ENCODE measurements at regions not wholly inside any gene's neighbourhood (a gene's known extent, or its start where the extent isn't known, plus 50 kb on each side); places are given as distances from the start of the nearest gene placed in this dataset.

DNA sequence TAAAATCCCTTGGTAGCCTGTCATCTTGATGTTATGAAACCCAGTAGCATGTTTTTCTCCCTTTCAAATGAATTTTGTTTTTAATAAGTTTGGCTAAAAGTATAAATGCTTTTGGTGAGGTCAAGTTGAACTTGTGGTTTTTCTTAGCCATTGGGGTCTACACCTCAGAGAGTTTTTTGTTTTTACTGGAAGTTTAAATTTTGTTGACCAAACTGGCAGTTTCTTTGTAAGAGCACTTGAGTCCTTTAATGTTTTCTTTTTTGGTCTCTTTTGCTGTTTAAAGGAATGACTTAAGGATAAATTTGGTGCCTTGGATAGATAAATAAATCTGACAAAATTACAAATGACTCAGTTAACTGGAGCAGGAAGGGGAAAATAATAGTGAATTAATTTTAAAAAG lies 577.3 kb downstream of the SATB2 start:
- no peak for TF ChIP-seq CTCF (IDR thresholded peaks at IDR 0.05)
- no peak for TF ChIP-seq POLR2A (IDR thresholded peaks at IDR 0.05)
